ENCODE measurements at regions not wholly inside any gene's neighbourhood (a gene's known extent, or its start where the extent isn't known, plus 50 kb on each side); places are given as distances from the start of the nearest gene placed in this dataset.
"Not testable (repeated sequence)": the region's sequence is repeated elsewhere in the genome, so short reads cannot be mapped to it uniquely, and the experiment has no call there.

- DNase-seq (ENCODE audit: low read depth in 4 of 4, low spot score in 1 of 4) = no peak
These were observed 1546.3 kb upstream of the TENM4 start for GRCh38 chr11:80987171-80987570.

- no peak for DNase-seq (ENCODE audit: low read depth in 4 of 4, low spot score in 1 of 4)
These were observed 1545.7 kb upstream of the TENM4 start for GRCh38 chr11:80986421-80987074.

GRCh38 chr11:80980227-80980626, 1539.4 kb upstream of the TENM4 start:
- no peak for DNase-seq (ENCODE audit: low read depth in 4 of 4, low spot score in 1 of 4)

GRCh38 chr11:80973786-80974185, 1533.0 kb upstream of the TENM4 start:
- DNase-seq (ENCODE audit: low read depth in 4 of 4, low spot score in 1 of 4) = no peak

GRCh38 chr11:80970037-80970436, 1529.2 kb upstream of the TENM4 start:
- no peak for DNase-seq (ENCODE audit: low read depth in 4 of 4, low spot score in 1 of 4)

GRCh38 chr11:80967649-80968048, 1526.8 kb upstream of the TENM4 start:
- no peak for DNase-seq (ENCODE audit: low read depth in 4 of 4, low spot score in 1 of 4)

GRCh38 chr11:80960381-80961029, 1519.7 kb upstream of the TENM4 start:
- no peak for DNase-seq (ENCODE audit: low read depth in 4 of 4, low spot score in 1 of 4)

- no peak for DNase-seq (ENCODE audit: low read depth in 4 of 4, low spot score in 1 of 4)
These were observed 1518.9 kb upstream of the TENM4 start for GRCh38 chr11:80959751-80960150.

GRCh38 chr11:80958987-80959386, 1518.2 kb upstream of the TENM4 start:
- DNase-seq (ENCODE audit: low read depth in 4 of 4, low spot score in 1 of 4) = no peak

GRCh38 chr11:80958361-80958760, 1517.5 kb upstream of the TENM4 start:
- no peak for DNase-seq (ENCODE audit: low read depth in 4 of 4, low spot score in 1 of 4)

- DNase-seq (ENCODE audit: low read depth in 4 of 4, low spot score in 1 of 4) = no peak
These were observed 1514.8 kb upstream of the TENM4 start for GRCh38 chr11:80955588-80955987.

GRCh38 chr11:80948781-80949180, 1508.0 kb upstream of the TENM4 start:
- DNase-seq (ENCODE audit: low read depth in 4 of 4, low spot score in 1 of 4) = no peak

GRCh38 chr11:80944758-80945157, 1503.9 kb upstream of the TENM4 start:
- no peak for DNase-seq (ENCODE audit: low read depth in 4 of 4, low spot score in 1 of 4)

- no peak for DNase-seq (ENCODE audit: low read depth in 4 of 4, low spot score in 1 of 4)
These were observed 1502.4 kb upstream of the TENM4 start for GRCh38 chr11:80943226-80943625.

GRCh38 chr11:80937842-80938241, 1497.0 kb upstream of the TENM4 start:
- DNase-seq (ENCODE audit: low read depth in 4 of 4, low spot score in 1 of 4) = no peak

- no peak for DNase-seq (ENCODE audit: low read depth in 4 of 4, low spot score in 1 of 4)
These were observed 1489.2 kb upstream of the TENM4 start for GRCh38 chr11:80930038-80930437.

GRCh38 chr11:80929031-80929805, 1488.4 kb upstream of the TENM4 start:
- no peak for DNase-seq (ENCODE audit: low read depth in 4 of 4, low spot score in 1 of 4)

- DNase-seq (ENCODE audit: low read depth in 4 of 4, low spot score in 1 of 4) = no peak
These were observed 1484.5 kb upstream of the TENM4 start for GRCh38 chr11:80925321-80925720.

- not testable (repeated sequence) for DNase-seq (ENCODE audit: low read depth in 4 of 4, low spot score in 1 of 4)
These were observed 1480.5 kb upstream of the TENM4 start for GRCh38 chr11:80921310-80921709.

GRCh38 chr11:80916173-80916798, 1475.5 kb upstream of the TENM4 start:
- no peak for DNase-seq (ENCODE audit: low read depth in 4 of 4, low spot score in 1 of 4)

GRCh38 chr11:80914311-80914710, 1473.5 kb upstream of the TENM4 start:
- DNase-seq (ENCODE audit: low read depth in 4 of 4, low spot score in 1 of 4) = no peak

GRCh38 chr11:80911666-80912065, 1470.8 kb upstream of the TENM4 start:
- no peak for DNase-seq (ENCODE audit: low read depth in 4 of 4, low spot score in 1 of 4)

Data from stimulated activated CD4-positive, alpha-beta T cell treated with anti-CD3 and anti-CD28 coated beads, Interleukin-1b, Interleukin-23, amount 100 ng/mL, for 24 hours (primary cell).